ENCODE measurements at regions not wholly inside any gene's neighbourhood (a gene's known extent, or its start where the extent isn't known, plus 50 kb on each side); places are given as distances from the start of the nearest gene placed in this dataset.
"Not testable (repeated sequence)": the region's sequence is repeated elsewhere in the genome, so short reads cannot be mapped to it uniquely, and the experiment has no call there.

DNA sequence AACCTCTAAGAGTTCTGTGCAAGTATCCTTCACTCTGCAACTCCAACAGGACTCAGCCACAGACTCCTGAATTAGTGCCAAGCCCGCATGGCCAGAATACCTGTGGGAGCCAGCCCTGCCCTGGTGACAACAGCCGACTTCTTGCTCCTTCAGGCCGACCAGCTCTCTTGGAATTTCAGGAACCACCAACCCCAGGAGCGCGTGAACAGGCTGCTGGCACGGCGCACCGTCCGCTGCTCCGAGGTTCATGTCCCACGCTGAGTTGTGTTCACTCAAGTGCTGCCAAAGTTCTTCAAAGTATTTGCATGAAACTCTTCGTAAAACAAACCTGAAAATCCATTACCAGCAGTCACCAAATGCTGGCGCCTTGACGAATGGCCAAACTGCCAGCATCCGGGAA lies 232.8 kb downstream of the NR2F1-AS1 start (continued):
- TF ChIP-seq KLF5 (IDR thresholded peaks at IDR 0.05; ENCODE audit: partially characterized antibody) = no peak

DNA sequence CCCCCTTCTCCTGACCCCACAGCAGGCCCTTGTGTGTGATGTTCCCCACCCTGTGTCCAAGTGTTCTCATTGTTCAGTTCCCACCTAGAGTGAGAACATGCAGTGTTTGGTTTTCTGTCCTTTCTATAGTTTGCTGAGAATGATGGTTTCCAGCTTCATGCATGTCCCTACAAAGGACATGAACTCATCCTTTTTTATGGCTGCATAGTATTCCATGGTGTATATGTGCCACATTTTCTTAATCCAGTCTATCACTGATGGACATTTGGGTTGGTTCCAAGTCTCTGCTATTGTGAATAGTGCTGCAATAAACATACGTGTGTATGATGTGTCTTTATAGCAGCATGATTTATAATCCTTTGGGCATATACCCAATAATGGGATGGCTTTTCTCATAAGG lies 234.2 kb downstream of the NR2F1-AS1 start:
- WGBS (ENCODE audit: insufficient coverage, insufficient replicate concordance, low lambda C conversion rate, missing lambda C conversion rate) = 42% methylated on average over 1 of the region's 1 CpG
- FAIRE-seq; POLR2A ChIA-PET; H3K9ac ChIP-seq (ENCODE audit: control insufficient read depth, insufficient read depth, low read length); RAD21 ChIA-PET (ENCODE audit: unreplicated experiment); H3K4me2 ChIP-seq (ENCODE audit: control insufficient read depth, insufficient read depth); H3K27me3 ChIP-seq (replicated peaks in 1 of 2; ENCODE audit: control insufficient read depth in 2 of 2, insufficient read depth in 2 of 2, low read length in 1 of 2); ATAC-seq; H2AFZ ChIP-seq (ENCODE audit: control insufficient read depth, low read depth, low read length); H3K27ac ChIP-seq (ENCODE audit: control insufficient read depth, insufficient read depth); H3K36me3 ChIP-seq (ENCODE audit: control insufficient read depth in 2 of 2, insufficient read depth in 2 of 2, low read length in 1 of 2); BruUV-seq (replicated peaks); in situ Hi-C loops (cut with MboI); H3K9me3 ChIP-seq (replicated peaks; ENCODE audit: control insufficient read depth, insufficient read depth, low read length); H4K20me1 ChIP-seq (ENCODE audit: control insufficient read depth, insufficient read depth); H3K79me2 ChIP-seq (ENCODE audit: control insufficient read depth, insufficient read depth, low read length); intact Hi-C loops (cut with micrococcal nuclease; ENCODE audit: unreplicated experiment); DNase-seq (ENCODE audit: low read depth, low spot score); SMC1A ChIA-PET (ENCODE audit: uncharacterized antibody, unreplicated experiment); H3K4me3 ChIP-seq; CTCF ChIA-PET: not testable (repeated sequence)
- H3K4me1 ChIP-seq (ENCODE audit: control insufficient read depth, insufficient read depth, low read length) = peaks cover 15% of the 10 kb centered on the region; the same call in 1 of the 2 replicates

DNA sequence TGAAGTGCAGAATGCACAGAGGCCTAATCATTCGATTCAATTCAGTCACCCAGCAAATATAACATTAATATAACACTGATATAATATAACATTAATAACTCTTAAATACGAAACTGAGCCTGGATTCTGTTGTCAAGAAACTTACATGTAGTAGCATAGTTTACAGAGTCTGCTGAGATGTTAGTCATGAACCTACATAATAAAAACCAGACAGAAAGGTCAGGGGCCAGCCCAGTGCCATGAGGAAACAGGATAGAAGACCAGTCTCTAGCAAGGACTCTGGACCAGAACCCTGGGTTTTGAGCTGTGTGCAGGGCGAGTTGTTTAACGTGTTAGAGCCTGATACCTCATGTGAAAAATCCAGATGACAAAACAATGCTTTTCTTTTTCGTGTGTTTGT lies 234.7 kb downstream of the NR2F1-AS1 start:
- SMC1A ChIA-PET (ENCODE audit: uncharacterized antibody, unreplicated experiment) = no interaction called here
- DNase-seq (ENCODE audit: low read depth, low spot score) = no peak
- in situ Hi-C loops (cut with MboI) = no loop called here
- CTCF ChIA-PET = no interaction called here
- Histone ChIP-seq H2AFZ (ENCODE audit: control insufficient read depth, low read depth, low read length) (no peak overlapping the region), H3K79me2 (ENCODE audit: control insufficient read depth, insufficient read depth, low read length) (no peaks in the 10 kb centered on the region), H3K4me2 (ENCODE audit: control insufficient read depth, insufficient read depth) (no peak overlapping the region), H3K36me3 (ENCODE audit: control insufficient read depth in 2 of 2, insufficient read depth in 2 of 2, low read length in 1 of 2) (no peaks in the 10 kb centered on the region), H3K4me3 (no peak overlapping the region), H3K9me3 (replicated peaks; ENCODE audit: control insufficient read depth, insufficient read depth, low read length) (no peaks in the 10 kb centered on the region), H4K20me1 (ENCODE audit: control insufficient read depth, insufficient read depth) (no peaks in the 10 kb centered on the region), H3K9ac (ENCODE audit: control insufficient read depth, insufficient read depth, low read length) (no peak overlapping the region), H3K4me1 (ENCODE audit: control insufficient read depth, insufficient read depth, low read length) (peaks cover 15% of the 10 kb centered on the region; the same call in 1 of the 2 replicates), H3K27ac (ENCODE audit: control insufficient read depth, insufficient read depth) (no peak overlapping the region), H3K27me3 (replicated peaks in 1 of 2; ENCODE audit: control insufficient read depth in 2 of 2, insufficient read depth in 2 of 2, low read length in 1 of 2) (no peaks in the 10 kb centered on the region; a peak in 1 of 4 replicates)
- intact Hi-C loops (cut with micrococcal nuclease; ENCODE audit: unreplicated experiment) = no loop called here
- no peak for TF ChIP-seq PML (IDR thresholded peaks at IDR 0.05; ENCODE audit: low read length)
- TF ChIP-seq DPF2 (IDR thresholded peaks at IDR 0.05) = no peak
- no peak for TF ChIP-seq EED (IDR thresholded peaks at IDR 0.05; ENCODE audit: low read depth)
- no peak for TF ChIP-seq HDAC6 (IDR thresholded peaks at IDR 0.05; ENCODE audit: unreplicated experiment)
- TF ChIP-seq, protein P1, sequence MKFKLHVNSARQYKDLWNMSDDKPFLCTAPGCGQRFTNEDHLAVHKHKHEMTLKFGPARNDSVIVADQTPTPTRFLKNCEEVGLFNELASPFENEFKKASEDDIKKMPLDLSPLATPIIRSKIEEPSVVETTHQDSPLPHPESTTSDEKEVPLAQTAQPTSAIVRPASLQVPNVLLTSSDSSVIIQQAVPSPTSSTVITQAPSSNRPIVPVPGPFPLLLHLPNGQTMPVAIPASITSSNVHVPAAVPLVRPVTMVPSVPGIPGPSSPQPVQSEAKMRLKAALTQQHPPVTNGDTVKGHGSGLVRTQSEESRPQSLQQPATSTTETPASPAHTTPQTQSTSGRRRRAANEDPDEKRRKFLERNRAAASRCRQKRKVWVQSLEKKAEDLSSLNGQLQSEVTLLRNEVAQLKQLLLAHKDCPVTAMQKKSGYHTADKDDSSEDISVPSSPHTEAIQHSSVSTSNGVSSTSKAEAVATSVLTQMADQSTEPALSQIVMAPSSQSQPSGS (IDR thresholded peaks at IDR 0.05; ENCODE audit: low read length) = no peak
- TF ChIP-seq STAT1 (conservative IDR thresholded peaks at IDR 0.05) = no peak
- no peak for TF ChIP-seq WRNIP1 (IDR thresholded peaks at IDR 0.05; ENCODE audit: borderline replicate concordance, low read depth, low read length)
- no peak for TF ChIP-seq SMC3 (IDR thresholded peaks at IDR 0.05; ENCODE audit: borderline replicate concordance, low read length)
- TF ChIP-seq HDAC2 (IDR thresholded peaks at IDR 0.05) = no peak
- no peak for FAIRE-seq
- RAD21 ChIA-PET (ENCODE audit: unreplicated experiment) = no interaction called here
- POLR2A ChIA-PET = no interaction called here
- no TSS peak for BruUV-seq (replicated peaks)
- 34% methylated on average over 5 of the region's 5 CpGs for WGBS (ENCODE audit: insufficient coverage, insufficient replicate concordance, low lambda C conversion rate, missing lambda C conversion rate)
- ATAC-seq = no peak

Data from GM12878 (cell line).